Neural progenitor cell (in vitro differentiated cells): ENCODE measurements at regions not wholly inside any gene's neighbourhood (a gene's known extent, or its start where the extent isn't known, plus 50 kb on each side); places are given as distances from the start of the nearest gene placed in this dataset.
A peak's percentile ranks its signal among the peaks of the same experiment; 100 is the strongest.

Source experiments
- DNase-seq: peaks from one replicate; pipeline ENCODE4 v3.0.0-alpha.2; 2016; ENCODE audit warnings: low spot score
- H2AFZ ChIP-seq: fragments of 200-600 bp; sonication (generic); replicated peaks from 2 replicates; pipeline ENCODE4 v1.6.1; 2016; ENCODE audit warnings: antibody characterized with exemption
- H3F3A ChIP-seq: fragments of 200-600 bp; sonication (generic); 2 replicates; pipeline ENCODE4 v1.6.1; 2016; ENCODE audit warnings: antibody characterized with exemption, low read depth
- H3K27ac ChIP-seq: fragments of 200-600 bp; sonication (generic); 2 replicates; pipeline ENCODE4 v1.5.1; 2016; ENCODE audit warnings: mild to moderate bottlenecking
- H3K27me3 ChIP-seq: fragments of 200-600 bp; sonication (generic); 2 replicates; pipeline ENCODE4 v1.6.1; 2016; ENCODE audit warnings: mild to moderate bottlenecking, moderate library complexity
- H3K36me3 ChIP-seq: fragments of 200-600 bp; sonication (generic); 2 replicates; pipeline ENCODE4 v1.5.1; 2016
- H3K4me1 ChIP-seq: fragments of 200-600 bp; sonication (generic); 2 replicates; pipeline ENCODE4 v1.6.1; 2016; ENCODE audit warnings: mixed run types
- H3K4me2 ChIP-seq: fragments of 200-600 bp; sonication (generic); 2 replicates; pipeline ENCODE4 v1.6.1; 2016
- H3K4me3 ChIP-seq: fragments of 200-600 bp; sonication (generic); 2 replicates; pipeline ENCODE4 v1.5.1; 2016
- H3K79me2 ChIP-seq: fragments of 200-600 bp; sonication (generic); 2 replicates; pipeline ENCODE4 v1.6.1; 2016; ENCODE audit warnings: low read depth
- H3K9ac ChIP-seq: fragments of 200-600 bp; sonication (generic); 2 replicates; pipeline ENCODE4 v1.6.1; 2016
- H3K9me3 ChIP-seq: fragments of 200-600 bp; sonication (generic); 2 replicates; pipeline ENCODE4 v1.5.1; 2016; ENCODE audit warnings: low read depth
- H4K20me1 ChIP-seq: fragments of 200-600 bp; sonication (generic); 2 replicates; pipeline ENCODE4 v1.6.1; 2016; ENCODE audit warnings: low read depth
- H3K27ac Mint-ChIP-seq: 3 replicates; pipeline ENCODE4 v1.8.0; 2021; ENCODE audit warnings: mixed read lengths
- H3K27me3 Mint-ChIP-seq: 2 replicates; pipeline ENCODE4 v1.8.0; 2022; ENCODE audit warnings: low read depth, mild to moderate bottlenecking, inconsistent platforms, moderate library complexity, mixed read lengths; ENCODE audit not compliant: insufficient read depth
- H3K36me3 Mint-ChIP-seq: 3 replicates; pipeline ENCODE4 v1.8.0; 2021; ENCODE audit warnings: mixed read lengths
- H3K4me1 Mint-ChIP-seq: 3 replicates; pipeline ENCODE4 v1.8.0; 2021; ENCODE audit warnings: mixed read lengths
- H3K4me3 Mint-ChIP-seq: 3 replicates; pipeline ENCODE4 v1.8.0; 2021; ENCODE audit warnings: mild to moderate bottlenecking, moderate library complexity, mixed read lengths
- H3K9me3 Mint-ChIP-seq: 3 replicates; pipeline ENCODE4 v1.8.0; 2020; ENCODE audit warnings: mixed read lengths
- EZH2 ChIP-seq: fragments of 200-600 bp; sonication (generic); IDR thresholded peaks from 2 replicates; pipeline ENCODE4 v1.6.1; 2017; ENCODE audit warnings: antibody characterized with exemption, mild to moderate bottlenecking, moderate library complexity
- EZH2phosphoT487 ChIP-seq: fragments of 200-600 bp; sonication (generic); IDR thresholded peaks from 2 replicates; pipeline ENCODE4 v1.6.1; 2017; ENCODE audit warnings: antibody characterized with exemption
- TF ChIP-seq, protein P1 (sequence below): fragments of 200-600 bp; sonication (generic); IDR thresholded peaks from 2 replicates; pipeline ENCODE4 v1.5.1; 2017; ENCODE audit warnings: antibody characterized with exemption, mild to moderate bottlenecking

DNA sequence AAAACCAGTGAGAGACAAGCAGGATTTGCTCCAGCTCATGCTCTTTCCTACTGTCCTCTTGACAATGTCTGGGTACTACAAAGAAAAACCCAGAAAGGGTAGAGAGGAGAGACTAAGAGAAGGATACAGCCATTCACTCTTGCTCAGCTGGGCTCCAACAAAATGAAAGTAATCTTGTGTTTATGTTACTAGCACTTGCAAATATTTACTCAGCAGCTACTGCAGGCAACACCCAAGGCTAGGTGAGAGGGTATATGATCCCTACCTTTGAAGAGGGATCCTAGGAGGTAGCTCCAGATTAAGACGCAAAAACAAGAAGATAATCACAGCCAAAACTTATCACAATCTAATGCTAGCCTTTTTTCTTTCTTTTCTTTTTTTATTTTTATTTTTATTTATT lies 329.6 kb upstream of the ACVR2A start:
- DNase-seq: no peak
- no peaks in the 10 kb centered on the region for H3K36me3 Mint-ChIP-seq
- H3K4me3 ChIP-seq: no peak overlapping the region
- H3K79me2 ChIP-seq: no peaks in the 10 kb centered on the region
- H3K4me1 Mint-ChIP-seq: peaks cover 17% of the 10 kb centered on the region
- no peak overlapping the region for H3K4me2 ChIP-seq
- H3K27me3 ChIP-seq: no peaks in the 10 kb centered on the region
- H3K27me3 Mint-ChIP-seq: no peaks in the 10 kb centered on the region
- H3K9me3 ChIP-seq: no peaks in the 10 kb centered on the region
- no peaks in the 10 kb centered on the region for H4K20me1 ChIP-seq
- no peak overlapping the region for H2AFZ ChIP-seq
- TF ChIP-seq, protein P1, sequence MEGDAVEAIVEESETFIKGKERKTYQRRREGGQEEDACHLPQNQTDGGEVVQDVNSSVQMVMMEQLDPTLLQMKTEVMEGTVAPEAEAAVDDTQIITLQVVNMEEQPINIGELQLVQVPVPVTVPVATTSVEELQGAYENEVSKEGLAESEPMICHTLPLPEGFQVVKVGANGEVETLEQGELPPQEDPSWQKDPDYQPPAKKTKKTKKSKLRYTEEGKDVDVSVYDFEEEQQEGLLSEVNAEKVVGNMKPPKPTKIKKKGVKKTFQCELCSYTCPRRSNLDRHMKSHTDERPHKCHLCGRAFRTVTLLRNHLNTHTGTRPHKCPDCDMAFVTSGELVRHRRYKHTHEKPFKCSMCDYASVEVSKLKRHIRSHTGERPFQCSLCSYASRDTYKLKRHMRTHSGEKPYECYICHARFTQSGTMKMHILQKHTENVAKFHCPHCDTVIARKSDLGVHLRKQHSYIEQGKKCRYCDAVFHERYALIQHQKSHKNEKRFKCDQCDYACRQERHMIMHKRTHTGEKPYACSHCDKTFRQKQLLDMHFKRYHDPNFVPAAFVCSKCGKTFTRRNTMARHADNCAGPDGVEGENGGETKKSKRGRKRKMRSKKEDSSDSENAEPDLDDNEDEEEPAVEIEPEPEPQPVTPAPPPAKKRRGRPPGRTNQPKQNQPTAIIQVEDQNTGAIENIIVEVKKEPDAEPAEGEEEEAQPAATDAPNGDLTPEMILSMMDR: no peak
- TF ChIP-seq EZH2phosphoT487 (no peak), EZH2 (no peak)
- peaks cover 17% of the 10 kb centered on the region for H3K4me1 ChIP-seq
- H3K36me3 ChIP-seq: no peaks in the 10 kb centered on the region
- no peak overlapping the region for H3K27ac ChIP-seq
- no peak overlapping the region for H3K4me3 Mint-ChIP-seq
- peaks cover 7% of the 10 kb centered on the region for H3K9me3 Mint-ChIP-seq
- no peak overlapping the region for H3K27ac Mint-ChIP-seq
- no peaks in the 10 kb centered on the region for H3F3A ChIP-seq
- H3K9ac ChIP-seq: no peak overlapping the region

DNA sequence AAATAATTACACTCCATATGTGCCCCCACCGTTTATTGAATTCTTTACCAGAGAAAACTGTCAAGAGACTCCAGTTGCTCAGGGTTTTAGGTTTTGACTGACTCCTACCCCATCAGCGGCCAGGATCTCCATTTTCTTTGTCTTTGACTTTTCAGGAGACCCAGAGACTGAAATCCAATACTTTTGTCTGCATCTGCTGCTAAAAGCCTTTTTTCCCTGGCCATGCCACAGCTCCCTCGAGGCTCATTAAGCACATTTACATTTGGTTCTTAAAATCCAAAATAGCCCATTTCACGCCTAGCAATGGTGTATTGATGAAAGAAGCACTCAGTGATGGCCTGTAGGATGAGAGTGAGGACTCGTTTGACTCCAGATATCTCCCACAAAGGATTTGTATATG lies 332.6 kb upstream of the ACVR2A start:
- Mint-ChIP-seq H3K27ac (no peak overlapping the region), H3K4me3 (no peak overlapping the region), H3K27me3 (peaks cover 2% of the 10 kb centered on the region), H3K36me3 (no peaks in the 10 kb centered on the region), H3K4me1 (peaks cover 14% of the 10 kb centered on the region), H3K9me3 (no peaks in the 10 kb centered on the region)
- DNase-seq: peak; percentile 30
- no peaks in the 10 kb centered on the region for H3K27me3 ChIP-seq
- TF ChIP-seq, protein P1: no peak
- TF ChIP-seq EZH2phosphoT487 (no peak), EZH2 (no peak)
- H3K4me2 ChIP-seq: peak overlapping the region; percentile 36
- no peaks in the 10 kb centered on the region for H3K36me3 ChIP-seq
- no peak overlapping the region for H3K4me3 ChIP-seq
- H3K27ac ChIP-seq: no peak overlapping the region
- H2AFZ ChIP-seq: peak overlapping the region; percentile 7
- no peaks in the 10 kb centered on the region for H3K9me3 ChIP-seq
- H3K9ac ChIP-seq: no peak overlapping the region
- H3K4me1 ChIP-seq: peaks cover 17% of the 10 kb centered on the region
- H3F3A ChIP-seq: no peaks in the 10 kb centered on the region
- H4K20me1 ChIP-seq: no peaks in the 10 kb centered on the region
- H3K79me2 ChIP-seq: no peaks in the 10 kb centered on the region

DNA sequence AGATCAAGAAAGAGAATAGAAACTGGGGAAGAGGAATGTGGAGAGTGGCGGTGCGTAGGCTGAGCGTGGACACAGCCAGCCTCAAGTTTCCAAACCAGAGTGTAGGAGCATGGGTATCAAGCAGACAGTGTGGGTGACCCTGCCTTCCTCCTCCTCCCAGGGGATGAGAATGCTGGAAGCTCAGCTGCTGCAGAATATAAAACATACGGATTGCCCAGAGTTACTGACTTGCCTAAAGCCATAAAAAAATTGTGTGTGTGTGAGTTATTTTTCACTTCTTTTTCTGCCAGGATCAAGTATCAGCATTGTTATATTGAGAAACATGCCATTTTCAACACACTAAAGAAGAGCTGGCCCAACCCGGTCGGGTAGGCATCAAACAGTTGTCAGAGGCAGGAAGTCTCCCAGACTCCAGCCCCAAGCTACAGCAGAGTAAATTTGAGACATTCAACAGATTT lies 333.3 kb upstream of the ACVR2A start:
- Mint-ChIP-seq H3K9me3 (no peaks in the 10 kb centered on the region), H3K4me1 (peaks cover 14% of the 10 kb centered on the region), H3K4me3 (no peak overlapping the region), H3K36me3 (no peaks in the 10 kb centered on the region), H3K27ac (no peak overlapping the region), H3K27me3 (peaks cover 2% of the 10 kb centered on the region)
- H3K9ac ChIP-seq: no peak overlapping the region
- no peaks in the 10 kb centered on the region for H3K27me3 ChIP-seq
- H3K36me3 ChIP-seq: no peaks in the 10 kb centered on the region
- H3K4me3 ChIP-seq: no peak overlapping the region
- H2AFZ ChIP-seq: peak overlapping the region; percentile 7
- peak overlapping the region; percentile 36 for H3K4me2 ChIP-seq
- DNase-seq: no peak
- H4K20me1 ChIP-seq: no peaks in the 10 kb centered on the region
- H3K9me3 ChIP-seq: no peaks in the 10 kb centered on the region
- H3K27ac ChIP-seq: no peak overlapping the region
- no peaks in the 10 kb centered on the region for H3K79me2 ChIP-seq
- TF ChIP-seq EZH2 (no peak), EZH2phosphoT487 (no peak)
- TF ChIP-seq, protein P1: no peak
- peaks cover 17% of the 10 kb centered on the region for H3K4me1 ChIP-seq
- H3F3A ChIP-seq: no peaks in the 10 kb centered on the region
